IgD-negative memory B cell (primary cell): ENCODE measurements at regions not wholly inside any gene's neighbourhood (a gene's known extent, or its start where the extent isn't known, plus 50 kb on each side); places are given as distances from the start of the nearest gene placed in this dataset.

ENCODE experiments used
- H3K27ac Mint-ChIP-seq, 3 donors: one replicate each; pipeline ENCODE4 v1.8.0; 2020 to 2022; ENCODE audit warnings: mild to moderate bottlenecking in 3 of 3, mixed read lengths in 3 of 3, moderate library complexity in 1 of 3
- H3K27me3 Mint-ChIP-seq: one replicate; pipeline ENCODE4 v1.8.0; 2021; ENCODE audit warnings: mixed read lengths
- H3K36me3 Mint-ChIP-seq: one replicate; pipeline ENCODE4 v1.8.0; 2020; ENCODE audit warnings: mild to moderate bottlenecking, mixed read lengths
- H3K4me1 Mint-ChIP-seq, 3 donors: one replicate each; pipeline ENCODE4 v1.8.0; 2020 to 2022; ENCODE audit warnings: mixed read lengths in 3 of 3, mild to moderate bottlenecking in 1 of 3
- H3K4me3 Mint-ChIP-seq, 4 donors: one replicate each; pipeline ENCODE4 v1.8.0; 2020 to 2022; ENCODE audit warnings: mild to moderate bottlenecking in 4 of 4, mixed read lengths in 4 of 4, moderate library complexity in 3 of 4
- H3K9me3 Mint-ChIP-seq, 3 donors: one replicate each; pipeline ENCODE4 v1.8.0; 2020 to 2021; ENCODE audit warnings: mixed read lengths in 3 of 3, mild to moderate bottlenecking in 1 of 3

DNA sequence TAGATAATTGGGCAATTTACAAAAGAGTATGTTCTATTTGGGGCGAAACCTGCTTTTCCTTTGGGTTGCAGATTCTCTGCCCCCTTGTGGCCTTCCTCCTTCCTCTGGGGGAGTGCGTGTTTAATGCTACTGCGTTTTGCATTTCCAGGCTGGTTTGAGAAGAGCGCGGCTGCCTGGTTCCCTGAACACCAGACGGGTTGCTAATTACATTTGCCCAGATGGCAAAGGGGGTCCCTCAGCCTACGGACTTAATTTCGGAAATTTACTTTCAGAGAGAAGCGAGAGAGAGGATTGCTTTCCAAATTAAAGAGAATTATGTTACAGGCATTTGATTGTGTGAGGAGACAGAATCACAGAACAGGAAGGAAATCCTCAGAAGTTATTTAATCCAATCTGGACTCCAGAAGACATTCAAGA lies 91.9 kb upstream of the JAZF1 start:
- Mint-ChIP-seq H3K4me3 (peak overlapping the region in 2 of 4 donors; percentile 85 to 86), H3K27ac (peak overlapping the region in 1 of 3 donors; percentile 77), H3K36me3 (peaks cover 2% of the 10 kb centered on the region), H3K4me1 (peaks cover 7 to 22% (median 9%) of the 10 kb centered on the region in 3 donors), H3K27me3 (peaks cover 2% of the 10 kb centered on the region), H3K9me3 (peaks cover 0 to 5% (median 3%) of the 10 kb centered on the region in 3 donors)

DNA sequence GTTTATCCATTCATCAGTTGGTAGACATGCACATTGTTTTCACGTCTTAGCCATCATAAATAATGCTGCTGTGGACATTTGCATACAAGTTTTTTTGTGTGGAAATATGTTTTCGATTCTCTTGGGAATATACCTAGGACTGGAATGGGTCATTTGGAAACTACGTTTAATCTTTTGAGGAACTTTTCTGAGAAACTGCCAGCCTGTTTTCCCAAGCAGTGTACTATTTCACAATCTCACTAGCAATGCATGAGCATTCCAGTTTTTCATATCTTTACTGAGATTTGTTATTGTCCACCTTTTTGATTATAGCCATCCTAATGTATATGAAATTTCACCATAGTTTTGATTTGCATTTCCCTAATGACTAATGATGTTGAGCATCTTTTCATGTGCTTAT lies 95.7 kb upstream of the JAZF1 start:
- H3K4me3 Mint-ChIP-seq, result no peak overlapping the region
- peaks cover 2% of the 10 kb centered on the region for H3K27me3 Mint-ChIP-seq
- H3K27ac Mint-ChIP-seq, result no peak overlapping the region
- H3K36me3 Mint-ChIP-seq, result peaks cover 2% of the 10 kb centered on the region
- peaks cover 0 to 2% (median 0%) of the 10 kb centered on the region in 3 donors for H3K9me3 Mint-ChIP-seq
- peaks cover 2 to 10% (median 3%) of the 10 kb centered on the region in 3 donors for H3K4me1 Mint-ChIP-seq

GRCh38 chr7:28277364-28277763 lies 96.8 kb upstream of the JAZF1 start:
- Mint-ChIP-seq H3K27me3 (peaks cover 2% of the 10 kb centered on the region), H3K9me3 (peaks cover 0 to 2% (median 0%) of the 10 kb centered on the region in 3 donors), H3K4me1 (peaks cover 2 to 3% (median 3%) of the 10 kb centered on the region in 3 donors), H3K36me3 (peaks cover 3% of the 10 kb centered on the region), H3K27ac (no peak overlapping the region), H3K4me3 (no peak overlapping the region)

DNA sequence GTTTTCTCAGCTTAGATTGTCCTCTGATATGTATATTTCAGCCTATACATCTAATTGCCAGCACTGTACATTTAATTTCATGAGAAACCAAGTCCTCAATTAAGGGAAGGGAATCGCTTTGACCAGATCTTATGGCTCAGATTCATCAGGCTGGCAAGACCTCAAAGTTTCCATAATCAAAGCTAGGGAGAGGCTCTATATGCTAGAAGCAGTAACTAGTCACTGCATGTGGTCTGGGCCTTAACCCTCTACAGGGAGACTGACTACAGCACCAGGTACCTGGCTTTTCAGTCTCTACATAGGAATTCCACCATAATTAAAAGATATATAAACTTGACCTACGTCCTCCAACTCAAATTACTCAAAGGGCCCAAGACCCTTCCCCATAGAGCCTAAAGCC lies 97.4 kb upstream of the JAZF1 start:
- Mint-ChIP-seq H3K9me3 (peaks cover 0 to 2% (median 0%) of the 10 kb centered on the region in 3 donors), H3K27ac (no peak overlapping the region), H3K27me3 (no peaks in the 10 kb centered on the region)

DNA sequence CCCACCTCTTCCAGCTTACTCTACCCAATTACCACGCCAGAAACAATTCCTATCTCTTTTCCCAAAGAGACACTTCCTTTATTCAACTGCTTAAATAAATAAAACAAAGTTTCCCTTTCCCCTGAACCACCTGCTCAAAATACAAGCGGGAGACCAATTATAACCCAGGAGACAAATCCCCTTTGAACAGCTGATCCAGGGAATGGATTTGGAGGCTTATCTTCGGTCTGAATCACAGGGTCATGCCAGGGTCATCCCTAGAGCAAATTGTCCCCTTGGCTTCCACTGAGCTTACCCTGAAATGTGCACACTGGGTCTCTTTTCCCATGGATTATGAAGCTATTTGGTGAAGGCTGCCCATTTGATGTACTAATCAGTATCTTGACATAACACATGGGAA lies 99.9 kb upstream of the JAZF1 start:
- Mint-ChIP-seq H3K36me3 (peaks cover 2% of the 10 kb centered on the region), H3K4me1 (no peaks in the 10 kb centered on the region), H3K9me3 (peaks cover 0 to 3% (median 0%) of the 10 kb centered on the region in 3 donors), H3K27ac (no peak overlapping the region), H3K27me3 (no peaks in the 10 kb centered on the region), H3K4me3 (no peak overlapping the region)

More for the DNA sequence above, 97.4 kb upstream of the JAZF1 start:
- Mint-ChIP-seq H3K4me1 (no peaks in the 10 kb centered on the region), H3K4me3 (no peak overlapping the region), H3K36me3 (peaks cover 2% of the 10 kb centered on the region)

DNA sequence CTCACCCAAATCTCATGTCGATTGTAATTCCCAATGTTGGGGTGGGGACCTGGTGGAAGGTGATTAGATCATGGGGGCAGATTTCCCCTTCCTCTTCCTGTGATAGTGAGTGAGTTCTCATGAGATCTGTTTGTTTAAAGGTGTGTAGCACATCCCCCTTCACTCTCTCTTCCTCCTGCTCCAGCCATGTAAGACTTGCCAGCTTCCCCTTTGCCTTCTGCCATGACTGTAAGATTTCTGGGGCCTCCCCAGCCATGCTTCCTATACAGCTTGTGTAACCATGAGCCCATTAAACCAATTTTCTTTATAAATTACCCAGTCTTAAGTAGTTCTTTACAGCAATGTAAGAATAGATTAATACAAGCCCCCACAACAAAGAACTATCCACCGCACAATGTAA lies 109.9 kb upstream of the JAZF1 start:
- Mint-ChIP-seq H3K9me3 (no peaks in the 10 kb centered on the region), H3K27ac (no peak overlapping the region), H3K36me3 (no peaks in the 10 kb centered on the region), H3K4me1 (peaks cover 12 to 19% (median 12%) of the 10 kb centered on the region in 3 donors), H3K4me3 (peak overlapping the region in 1 of 4 donors; percentile 55), H3K27me3 (peaks cover 2% of the 10 kb centered on the region)

DNA sequence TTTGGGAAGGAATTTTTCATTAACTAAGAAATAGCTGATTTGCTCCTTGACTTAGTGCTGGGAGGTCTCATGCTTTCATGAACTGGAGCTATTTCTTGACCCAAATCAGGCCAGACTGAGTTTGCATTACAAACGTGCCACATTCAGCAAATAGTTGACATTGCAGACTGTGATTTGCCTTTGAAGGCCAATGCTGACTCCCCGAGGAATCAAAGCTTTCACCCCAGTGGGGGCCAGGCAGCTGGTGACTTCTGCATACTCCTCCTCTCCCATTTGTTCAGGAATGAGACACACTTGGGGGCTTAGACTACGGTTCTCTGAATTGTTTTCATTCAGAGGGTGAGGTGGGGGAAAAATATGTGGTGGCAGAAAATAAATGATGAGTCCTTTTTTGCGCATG lies 111.0 kb upstream of the JAZF1 start:
- Mint-ChIP-seq H3K4me3 (peak overlapping the region in 1 of 4 donors; percentile 15), H3K36me3 (no peaks in the 10 kb centered on the region), H3K9me3 (no peaks in the 10 kb centered on the region), H3K27me3 (peaks cover 2% of the 10 kb centered on the region), H3K27ac (no peak overlapping the region), H3K4me1 (peaks cover 12 to 19% (median 12%) of the 10 kb centered on the region in 3 donors)

GRCh38 chr7:28292834-28293526 lies 112.4 kb upstream of the JAZF1 start:
- no peaks in the 10 kb centered on the region for H3K36me3 Mint-ChIP-seq
- H3K27me3 Mint-ChIP-seq, result peaks cover 2% of the 10 kb centered on the region
- peaks cover 0 to 3% (median 0%) of the 10 kb centered on the region in 3 donors for H3K9me3 Mint-ChIP-seq
- peak overlapping the region in 1 of 4 donors; percentile 56 for H3K4me3 Mint-ChIP-seq
- H3K27ac Mint-ChIP-seq, result no peak overlapping the region
- H3K4me1 Mint-ChIP-seq, result peaks cover 16 to 24% (median 17%) of the 10 kb centered on the region in 3 donors

- Mint-ChIP-seq H3K27ac (no peak overlapping the region), H3K4me1 (peaks cover 20 to 26% (median 21%) of the 10 kb centered on the region in 3 donors), H3K27me3 (peaks cover 2% of the 10 kb centered on the region)
These were observed 112.9 kb upstream of the JAZF1 start for GRCh38 chr7:28293527-28293835.

DNA sequence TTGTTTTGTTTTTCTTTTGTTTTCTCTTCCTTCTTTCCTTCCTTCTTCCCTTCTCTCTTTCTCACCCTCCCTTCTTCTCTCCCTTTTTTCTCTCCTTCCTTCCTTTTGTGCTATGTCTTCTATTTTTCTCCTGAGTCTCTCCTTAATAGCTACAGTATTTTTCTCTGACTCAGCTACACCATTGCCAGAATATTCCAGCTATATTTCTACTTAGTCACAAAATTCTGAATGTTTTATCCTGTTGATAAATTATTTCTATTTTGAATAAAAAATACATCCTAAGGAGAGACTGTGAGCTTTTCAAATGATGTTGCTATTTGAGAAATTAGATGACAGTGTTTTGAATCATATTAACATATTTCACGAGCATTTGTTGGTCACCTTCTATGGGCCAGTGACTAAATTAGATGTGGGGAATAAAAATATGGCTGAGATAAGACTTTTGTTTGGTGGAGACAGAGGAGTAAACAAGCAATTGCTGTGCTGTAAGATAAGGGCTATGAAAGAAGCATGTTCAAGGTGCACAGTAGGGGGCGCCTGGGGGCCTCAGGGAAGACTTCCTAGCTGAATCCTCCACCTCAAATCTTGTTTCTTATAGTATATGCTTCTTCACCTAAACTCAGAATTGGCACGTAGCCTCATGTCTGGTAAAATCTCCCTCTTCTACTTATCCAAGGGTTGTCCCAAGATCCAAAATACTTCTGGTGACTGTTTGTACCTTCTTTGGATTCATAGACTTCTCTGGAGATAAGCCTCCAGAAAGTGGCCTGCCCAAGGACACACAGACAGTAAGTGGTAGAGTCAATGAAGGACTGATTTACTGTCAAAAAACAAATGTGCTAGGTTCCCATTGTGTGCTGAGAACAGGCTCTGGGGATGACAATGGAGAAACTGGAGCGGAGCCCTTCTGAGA lies 115.5 kb upstream of the CREB5 start:
- H3K4me3 Mint-ChIP-seq, result peak overlapping the region in 1 of 4 donors; percentile 46
- no peak overlapping the region for H3K27ac Mint-ChIP-seq
- peaks cover 0 to 3% (median 0%) of the 10 kb centered on the region in 3 donors for H3K9me3 Mint-ChIP-seq
- H3K4me1 Mint-ChIP-seq, result peaks cover 10 to 16% (median 14%) of the 10 kb centered on the region in 3 donors
- peaks cover 2% of the 10 kb centered on the region for H3K27me3 Mint-ChIP-seq
- H3K36me3 Mint-ChIP-seq, result no peaks in the 10 kb centered on the region

More at GRCh38 chr7:28293527-28293835, 112.9 kb upstream of the JAZF1 start:
- H3K36me3 Mint-ChIP-seq, result no peaks in the 10 kb centered on the region
- H3K9me3 Mint-ChIP-seq, result peaks cover 0 to 3% (median 0%) of the 10 kb centered on the region in 3 donors
- peak overlapping the region in 1 of 4 donors; percentile 34 for H3K4me3 Mint-ChIP-seq

DNA sequence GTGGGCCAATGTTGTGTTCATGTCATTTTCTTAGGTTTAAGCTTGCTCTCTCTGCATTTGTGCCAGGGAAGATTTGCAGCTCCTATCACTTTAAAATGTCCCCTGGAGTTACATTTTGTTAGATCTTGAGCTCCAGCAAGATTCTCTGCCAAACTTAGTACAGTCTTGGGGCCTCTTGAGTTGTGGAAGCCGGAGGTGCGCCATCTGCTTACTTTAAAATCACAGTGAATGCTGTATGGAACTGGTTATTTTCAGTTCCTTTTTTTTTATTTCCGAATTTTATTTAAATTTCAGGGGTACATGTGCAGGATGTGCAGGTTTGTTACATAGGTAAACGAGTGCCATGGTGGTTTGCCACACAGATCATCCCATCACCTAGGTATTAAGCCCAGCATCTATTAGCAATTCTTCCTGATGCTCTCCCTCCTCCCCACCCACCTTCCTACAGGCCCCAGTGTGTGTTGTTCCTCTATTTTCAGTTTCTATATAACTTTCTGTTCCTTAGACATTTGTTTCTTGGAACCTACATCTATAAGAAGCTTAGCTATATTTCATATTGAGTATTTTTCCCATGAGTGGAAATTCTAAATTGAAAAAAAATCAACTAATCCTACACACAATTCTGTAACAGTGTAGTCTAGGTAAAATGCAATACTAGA lies 114.4 kb upstream of the CREB5 start:
- Mint-ChIP-seq H3K27ac (peak overlapping the region in 1 of 3 donors; percentile 86), H3K4me1 (peaks cover 8 to 13% (median 9%) of the 10 kb centered on the region in 3 donors), H3K27me3 (peaks cover 2% of the 10 kb centered on the region), H3K4me3 (peak overlapping the region in 2 of 4 donors; percentile 61 to 77), H3K9me3 (peaks cover 0 to 3% (median 0%) of the 10 kb centered on the region in 3 donors), H3K36me3 (no peaks in the 10 kb centered on the region)

GRCh38 chr7:28298870-28299518 lies 113.3 kb upstream of the CREB5 start:
- no peak overlapping the region for H3K4me3 Mint-ChIP-seq
- H3K27ac Mint-ChIP-seq, result no peak overlapping the region
- no peaks in the 10 kb centered on the region for H3K36me3 Mint-ChIP-seq
- peaks cover 2% of the 10 kb centered on the region for H3K27me3 Mint-ChIP-seq
- peaks cover 8 to 11% (median 9%) of the 10 kb centered on the region in 3 donors for H3K4me1 Mint-ChIP-seq
- H3K9me3 Mint-ChIP-seq, result peaks cover 0 to 3% (median 0%) of the 10 kb centered on the region in 3 donors

- H3K27me3 Mint-ChIP-seq, result no peaks in the 10 kb centered on the region
- no peaks in the 10 kb centered on the region for H3K36me3 Mint-ChIP-seq
- no peak overlapping the region for H3K4me3 Mint-ChIP-seq
- H3K27ac Mint-ChIP-seq, result no peak overlapping the region
- peaks cover 8 to 11% (median 9%) of the 10 kb centered on the region in 3 donors for H3K4me1 Mint-ChIP-seq
- peaks cover 0 to 3% (median 0%) of the 10 kb centered on the region in 3 donors for H3K9me3 Mint-ChIP-seq
These were observed 112.8 kb upstream of the CREB5 start for GRCh38 chr7:28299556-28299955.

DNA sequence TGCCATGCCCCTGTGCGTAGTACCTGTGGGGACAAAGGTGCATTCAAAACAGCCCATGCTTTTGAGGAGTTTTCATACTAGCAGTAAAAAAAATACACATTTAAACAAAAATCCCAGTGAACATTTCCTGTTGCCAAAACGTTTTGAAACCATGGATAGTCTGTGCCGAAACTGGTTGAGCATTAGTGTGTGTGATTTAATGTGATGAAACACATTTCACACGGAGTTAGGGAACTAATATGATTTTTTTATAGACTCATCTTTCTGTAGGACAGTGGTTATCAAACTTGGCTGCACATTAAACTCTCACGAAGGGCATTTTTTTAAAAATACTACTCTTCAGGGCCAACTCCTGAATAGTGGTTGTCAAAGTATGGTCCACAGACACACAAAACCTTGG lies 111.8 kb upstream of the CREB5 start:
- H3K36me3 Mint-ChIP-seq, result no peaks in the 10 kb centered on the region
- H3K4me3 Mint-ChIP-seq, result no peak overlapping the region
- H3K4me1 Mint-ChIP-seq, result peaks cover 8 to 11% (median 9%) of the 10 kb centered on the region in 3 donors
- H3K27ac Mint-ChIP-seq, result no peak overlapping the region
- no peaks in the 10 kb centered on the region for H3K27me3 Mint-ChIP-seq
- H3K9me3 Mint-ChIP-seq, result peaks cover 0 to 3% (median 0%) of the 10 kb centered on the region in 3 donors
